PC-9 (cell line): ENCODE measurements at regions not wholly inside any gene's neighbourhood (a gene's known extent, or its start where the extent isn't known, plus 50 kb on each side); places are given as distances from the start of the nearest gene placed in this dataset.

Source experiments
- BruUV-seq: library from RNA; stranded (reverse); fragments of 400-500 nt; replicated peaks from 2 replicates; lab custom pipeline; 2021; lab: Mats Ljungman, UMichigan
- CTCF ChIA-PET: fragments of 300-600 bp; sonication (Branson Sonifier 250); formaldehyde crosslinking; loops from one replicate; lab custom pipeline; 2022; ENCODE audit warnings: antibody characterized with exemption; lab: Charles Lee
- POLR2A ChIA-PET: fragments of 300-600 bp; sonication (Branson Sonifier 250); formaldehyde crosslinking; loops from one replicate; lab custom pipeline; 2022; ENCODE audit warnings: antibody characterized with exemption; ENCODE audit not compliant: unreplicated experiment; lab: Charles Lee
- DNase-seq, 2 experiments: peaks; one replicate each; pipeline versions ENCODE4 v3.0.0 to v3.0.0-alpha.2; 2015 to 2022; ENCODE audit warnings: mixed read lengths in 1 of 2
- H2AFZ ChIP-seq: fragments of 200-600 bp; sonication (generic); 2 replicates; pipeline ENCODE4 v1.8.1; 2017; ENCODE audit warnings: antibody characterized with exemption
- H3F3A ChIP-seq: fragments of 200-600 bp; sonication (generic); 2 replicates; pipeline ENCODE4 v1.8.1; 2017; ENCODE audit warnings: antibody characterized with exemption, mild to moderate bottlenecking, low read depth; ENCODE audit not compliant: insufficient read depth
- H3K27ac ChIP-seq: fragments of 200-600 bp; sonication (generic); 2 replicates; pipeline ENCODE4 v1.6.1; 2016; ENCODE audit warnings: mixed run types
- H3K27me3 ChIP-seq: fragments of 200-600 bp; sonication (generic); 2 replicates; pipeline ENCODE4 v1.6.1; 2016; ENCODE audit warnings: low read depth, mixed run types; ENCODE audit not compliant: insufficient read depth
- H3K36me3 ChIP-seq: fragments of 200-600 bp; sonication (generic); 2 replicates; pipeline ENCODE4 v1.6.1; 2016; ENCODE audit warnings: low read depth, mixed run types
- H3K4me1 ChIP-seq: fragments of 200-600 bp; sonication (generic); replicated peaks from 2 replicates; pipeline ENCODE4 v1.6.1; 2016; ENCODE audit warnings: mixed run types; ENCODE audit not compliant: insufficient read depth
- H3K4me2 ChIP-seq: fragments of 200-600 bp; sonication (generic); 2 replicates; pipeline ENCODE4 v1.6.1; 2017; ENCODE audit warnings: mixed run types
- H3K4me3 ChIP-seq: fragments of 200-600 bp; sonication (generic); 2 replicates; pipeline ENCODE4 v1.6.1; 2016; ENCODE audit warnings: mixed run types
- H3K79me2 ChIP-seq: fragments of 200-600 bp; sonication (generic); 2 replicates; pipeline ENCODE4 v1.6.1; 2017; ENCODE audit warnings: low read depth, mixed run types
- H3K9me2 ChIP-seq: fragments of 200-600 bp; sonication (generic); 2 replicates; pipeline ENCODE4 v1.8.1; 2017; ENCODE audit warnings: mild to moderate bottlenecking; ENCODE audit not compliant: insufficient read depth
- H3K9me3 ChIP-seq: fragments of 200-600 bp; sonication (generic); 2 replicates; pipeline ENCODE4 v1.8.1; 2016; ENCODE audit warnings: low read depth; ENCODE audit not compliant: insufficient read depth
- H4K20me1 ChIP-seq: fragments of 200-600 bp; sonication (generic); 2 replicates; pipeline ENCODE4 v1.8.1; 2017; ENCODE audit not compliant: insufficient read depth
- EZH2 ChIP-seq: fragments of 200-600 bp; sonication (generic); IDR thresholded peaks from 2 replicates; pipeline ENCODE4 v1.8.0; 2017; ENCODE audit warnings: antibody characterized with exemption, low read depth
- intact Hi-C: fragments of 100-400 bp; cut with micrococcal nuclease; formaldehyde crosslinking; loops from one replicate; pipeline ENCODE4 v1.10.0; 2022; ENCODE audit not compliant: unreplicated experiment
- TF ChIP-seq, protein P1 (sequence below): fragments of 200-600 bp; sonication (generic); conservative IDR thresholded peaks from 2 replicates; pipeline ENCODE4 v1.6.1; 2017; ENCODE audit warnings: mixed run types, antibody characterized with exemption, mild to moderate bottlenecking, moderate library complexity

DNA sequence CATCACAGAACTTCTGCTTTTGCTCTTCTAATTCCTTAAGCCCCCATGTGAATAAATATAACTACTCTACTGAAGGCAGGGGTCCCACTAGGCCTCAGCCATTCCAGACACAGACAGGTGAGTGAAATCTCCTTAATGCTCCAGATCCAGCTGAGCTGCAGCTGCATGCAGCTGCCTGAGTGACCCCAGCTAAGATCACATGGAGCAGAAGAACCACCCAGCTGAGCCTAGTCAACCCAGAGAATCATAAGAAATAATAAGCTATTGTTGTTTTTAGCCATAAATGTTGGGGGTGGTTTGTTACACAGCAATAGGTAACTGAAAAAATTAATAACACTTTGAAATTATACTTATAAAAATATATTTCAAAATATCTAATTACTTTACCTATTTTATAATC is 220.3 kb downstream of the SIPA1L2 start:
- intact Hi-C loops = no loop called here

DNA sequence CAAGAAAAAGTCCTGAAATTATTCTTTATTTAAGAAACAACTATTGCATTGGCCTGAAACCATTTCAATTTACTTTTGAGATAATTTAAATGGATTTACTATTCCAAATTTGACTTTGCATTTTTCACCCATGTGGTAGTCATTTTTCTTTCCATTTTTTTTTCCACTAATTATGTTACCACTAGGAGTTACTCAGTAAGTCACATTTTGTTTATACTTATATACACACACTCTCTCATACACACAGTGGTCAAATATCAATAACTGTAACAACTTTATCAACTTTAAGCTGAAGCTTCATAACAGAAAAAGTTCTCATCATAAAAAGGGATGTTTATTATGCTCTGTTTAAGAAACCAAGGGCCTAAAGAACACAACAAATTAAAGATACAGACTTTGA is 222.8 kb downstream of the SIPA1L2 start:
- BruUV-seq = no TSS peak
- Histone ChIP-seq H3K27ac (no peak overlapping the region), H3K36me3 (no peaks in the 10 kb centered on the region), H3K4me1 (no peaks in the 10 kb centered on the region), H3K9me2 (no peaks in the 10 kb centered on the region), H3K4me3 (no peak overlapping the region), H3F3A (no peaks in the 10 kb centered on the region), H3K4me2 (no peak overlapping the region), H2AFZ (no peak overlapping the region), H3K9me3 (peaks cover 3% of the 10 kb centered on the region; the same call in 1 of the 2 replicates), H4K20me1 (no peaks in the 10 kb centered on the region), H3K79me2 (no peaks in the 10 kb centered on the region), H3K27me3 (peaks cover 9% of the 10 kb centered on the region; the same call in 1 of the 2 replicates)
- CTCF ChIA-PET = no interaction called here
- no peak for TF ChIP-seq EZH2
- TF ChIP-seq, protein P1, sequence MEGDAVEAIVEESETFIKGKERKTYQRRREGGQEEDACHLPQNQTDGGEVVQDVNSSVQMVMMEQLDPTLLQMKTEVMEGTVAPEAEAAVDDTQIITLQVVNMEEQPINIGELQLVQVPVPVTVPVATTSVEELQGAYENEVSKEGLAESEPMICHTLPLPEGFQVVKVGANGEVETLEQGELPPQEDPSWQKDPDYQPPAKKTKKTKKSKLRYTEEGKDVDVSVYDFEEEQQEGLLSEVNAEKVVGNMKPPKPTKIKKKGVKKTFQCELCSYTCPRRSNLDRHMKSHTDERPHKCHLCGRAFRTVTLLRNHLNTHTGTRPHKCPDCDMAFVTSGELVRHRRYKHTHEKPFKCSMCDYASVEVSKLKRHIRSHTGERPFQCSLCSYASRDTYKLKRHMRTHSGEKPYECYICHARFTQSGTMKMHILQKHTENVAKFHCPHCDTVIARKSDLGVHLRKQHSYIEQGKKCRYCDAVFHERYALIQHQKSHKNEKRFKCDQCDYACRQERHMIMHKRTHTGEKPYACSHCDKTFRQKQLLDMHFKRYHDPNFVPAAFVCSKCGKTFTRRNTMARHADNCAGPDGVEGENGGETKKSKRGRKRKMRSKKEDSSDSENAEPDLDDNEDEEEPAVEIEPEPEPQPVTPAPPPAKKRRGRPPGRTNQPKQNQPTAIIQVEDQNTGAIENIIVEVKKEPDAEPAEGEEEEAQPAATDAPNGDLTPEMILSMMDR = no peak
- POLR2A ChIA-PET = no interaction called here
- DNase-seq = no peak
- intact Hi-C loops = no loop called here

More for the DNA sequence above, 220.3 kb downstream of the SIPA1L2 start:
- no peak overlapping the region for H2AFZ ChIP-seq
- no peaks in the 10 kb centered on the region for H3K27me3 ChIP-seq
- H3K27ac ChIP-seq = no peak overlapping the region
- peaks cover 3% of the 10 kb centered on the region; the same call in 1 of the 2 replicates for H3K9me3 ChIP-seq
- no peaks in the 10 kb centered on the region for H3K4me1 ChIP-seq
- TF ChIP-seq EZH2 = no peak
- DNase-seq = no peak
- H3K4me2 ChIP-seq = no peak overlapping the region
- H3K79me2 ChIP-seq = no peaks in the 10 kb centered on the region
- ChIA-PET CTCF (no interaction called here), POLR2A (no interaction called here)
- H3K4me3 ChIP-seq = no peak overlapping the region
- no peaks in the 10 kb centered on the region for H3F3A ChIP-seq
- no TSS peak for BruUV-seq
- H3K9me2 ChIP-seq = no peaks in the 10 kb centered on the region
- H3K36me3 ChIP-seq = no peaks in the 10 kb centered on the region
- no peaks in the 10 kb centered on the region for H4K20me1 ChIP-seq

DNA sequence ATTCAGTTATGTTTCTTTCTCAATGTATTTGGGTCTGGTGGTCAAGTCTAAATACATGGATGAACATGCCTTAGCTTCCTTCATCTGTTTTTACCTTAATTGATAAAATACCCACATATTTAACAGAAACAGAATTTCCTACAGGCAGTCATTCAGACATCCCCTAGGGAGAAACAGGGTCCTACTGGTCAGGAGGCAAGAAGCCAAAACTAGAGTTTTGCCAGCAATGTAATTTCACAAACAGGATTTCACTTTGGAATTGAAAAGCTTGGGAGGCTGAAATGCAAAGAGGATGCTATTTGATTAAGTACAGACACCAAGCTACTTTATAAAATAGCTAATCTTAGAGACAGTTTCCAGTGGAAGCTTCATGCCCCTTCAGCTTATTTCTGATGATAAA is 224.2 kb downstream of the SIPA1L2 start:
- Histone ChIP-seq H3K4me3 (no peak overlapping the region), H3K79me2 (no peaks in the 10 kb centered on the region), H3K27ac (no peak overlapping the region), H2AFZ (no peak overlapping the region), H3K36me3 (no peaks in the 10 kb centered on the region), H3K4me1 (no peaks in the 10 kb centered on the region), H3K27me3 (peaks cover 15% of the 10 kb centered on the region; the same call in 1 of the 2 replicates), H3K9me3 (peaks cover 3% of the 10 kb centered on the region; the same call in 1 of the 2 replicates), H3K4me2 (no peak overlapping the region), H4K20me1 (no peaks in the 10 kb centered on the region), H3F3A (no peaks in the 10 kb centered on the region), H3K9me2 (no peaks in the 10 kb centered on the region)
- no peak for TF ChIP-seq EZH2
- TF ChIP-seq, protein P1 = no peak
- POLR2A ChIA-PET = interaction anchor here (0.6 kb wide), 1 partner anchor 818 kb away, joined by 3 read pairs; no protein-coding TSS in a partner anchor
- CTCF ChIA-PET = no interaction called here
- DNase-seq = no peak
- no TSS peak for BruUV-seq
- intact Hi-C loops = no loop called here
